HFF-Myc (cell line): ENCODE measurements at regions not wholly inside any gene's neighbourhood (a gene's known extent, or its start where the extent isn't known, plus 50 kb on each side); places are given as distances from the start of the nearest gene placed in this dataset.

ENCODE experiments used
- DNase-seq: peaks from one replicate; pipeline ENCODE4 v3.0.0-alpha.2; 2011; ENCODE audit warnings: low read depth; ENCODE audit errors: extremely low read depth
- H3K4me3 ChIP-seq: replicated peaks from 2 replicates; pipeline ENCODE4 v1.5.1; 2011; ENCODE audit warnings: low read depth, mild to moderate bottlenecking, control low read depth, low read length
- TF ChIP-seq, protein P1 (sequence below): IDR thresholded peaks from 2 replicates; pipeline ENCODE4 v1.5.1; 2012; ENCODE audit warnings: mild to moderate bottlenecking, low read depth, low read length, control low read depth; ENCODE audit errors: missing control alignments

DNA sequence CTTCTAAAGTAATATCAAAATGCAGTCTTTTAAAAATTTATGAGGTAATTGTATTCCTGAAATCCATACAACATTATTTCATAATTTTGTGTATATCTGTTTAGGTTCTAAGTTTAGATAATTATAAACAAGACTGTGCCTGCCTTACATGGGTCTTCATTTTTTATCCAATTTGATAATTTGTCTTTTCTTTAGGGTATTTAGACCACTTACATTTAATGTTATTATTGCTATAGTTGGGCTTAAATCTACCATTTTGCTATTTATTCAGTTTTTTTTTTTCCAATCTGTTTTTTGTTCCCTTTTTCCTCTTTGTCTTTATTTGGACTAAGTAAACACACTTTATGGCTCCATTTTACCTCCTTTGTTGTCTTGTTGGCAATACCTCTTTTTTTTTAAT, 312.5 kb upstream of the MEX3C start:
- no peak overlapping the region for H3K4me3 ChIP-seq
- TF ChIP-seq, protein P1, sequence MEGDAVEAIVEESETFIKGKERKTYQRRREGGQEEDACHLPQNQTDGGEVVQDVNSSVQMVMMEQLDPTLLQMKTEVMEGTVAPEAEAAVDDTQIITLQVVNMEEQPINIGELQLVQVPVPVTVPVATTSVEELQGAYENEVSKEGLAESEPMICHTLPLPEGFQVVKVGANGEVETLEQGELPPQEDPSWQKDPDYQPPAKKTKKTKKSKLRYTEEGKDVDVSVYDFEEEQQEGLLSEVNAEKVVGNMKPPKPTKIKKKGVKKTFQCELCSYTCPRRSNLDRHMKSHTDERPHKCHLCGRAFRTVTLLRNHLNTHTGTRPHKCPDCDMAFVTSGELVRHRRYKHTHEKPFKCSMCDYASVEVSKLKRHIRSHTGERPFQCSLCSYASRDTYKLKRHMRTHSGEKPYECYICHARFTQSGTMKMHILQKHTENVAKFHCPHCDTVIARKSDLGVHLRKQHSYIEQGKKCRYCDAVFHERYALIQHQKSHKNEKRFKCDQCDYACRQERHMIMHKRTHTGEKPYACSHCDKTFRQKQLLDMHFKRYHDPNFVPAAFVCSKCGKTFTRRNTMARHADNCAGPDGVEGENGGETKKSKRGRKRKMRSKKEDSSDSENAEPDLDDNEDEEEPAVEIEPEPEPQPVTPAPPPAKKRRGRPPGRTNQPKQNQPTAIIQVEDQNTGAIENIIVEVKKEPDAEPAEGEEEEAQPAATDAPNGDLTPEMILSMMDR: no peak
- no peak for DNase-seq

DNA sequence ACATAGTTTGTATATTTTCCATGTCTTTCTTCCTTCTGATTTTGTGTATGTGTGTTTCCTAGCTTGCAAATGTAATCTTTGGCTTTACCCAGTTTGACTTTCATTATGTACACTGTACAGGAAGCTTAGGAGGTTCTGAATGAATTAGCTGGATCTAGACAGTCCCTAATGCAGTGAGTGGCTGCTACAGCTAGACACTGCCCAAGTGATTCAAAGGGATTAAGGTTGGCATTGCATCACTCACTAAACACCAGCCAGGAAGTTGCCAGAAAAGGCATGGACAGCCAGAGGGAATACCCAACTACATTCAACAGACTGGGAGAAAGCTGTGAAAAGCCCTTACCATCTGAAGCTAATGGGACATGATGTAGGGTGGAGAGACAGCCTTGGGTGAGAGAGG, 316.0 kb upstream of the MEX3C start:
- no peak for DNase-seq
- H3K4me3 ChIP-seq: no peak overlapping the region
- TF ChIP-seq, protein P1: no peak

DNA sequence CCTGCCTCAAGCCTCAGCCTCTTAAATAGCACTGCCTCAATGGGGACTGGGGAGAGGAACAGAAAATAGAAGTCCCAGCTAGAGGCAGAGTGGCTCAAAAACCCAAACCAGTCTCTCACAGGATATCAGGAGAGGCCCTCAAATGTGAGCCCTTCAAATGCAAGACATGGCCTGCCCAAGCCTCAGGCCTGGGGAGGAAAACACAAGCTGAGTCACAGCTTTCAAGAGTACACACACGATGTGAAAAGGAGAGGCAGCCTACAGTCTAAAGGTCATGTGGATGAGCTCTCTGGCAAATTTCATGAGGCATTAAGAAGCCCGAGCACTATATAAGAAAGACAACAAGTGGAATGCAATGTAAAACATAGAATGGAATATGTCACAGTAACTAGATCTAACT, 316.6 kb upstream of the MEX3C start:
- TF ChIP-seq, protein P1: no peak
- no peak overlapping the region for H3K4me3 ChIP-seq
- DNase-seq: no peak

DNA sequence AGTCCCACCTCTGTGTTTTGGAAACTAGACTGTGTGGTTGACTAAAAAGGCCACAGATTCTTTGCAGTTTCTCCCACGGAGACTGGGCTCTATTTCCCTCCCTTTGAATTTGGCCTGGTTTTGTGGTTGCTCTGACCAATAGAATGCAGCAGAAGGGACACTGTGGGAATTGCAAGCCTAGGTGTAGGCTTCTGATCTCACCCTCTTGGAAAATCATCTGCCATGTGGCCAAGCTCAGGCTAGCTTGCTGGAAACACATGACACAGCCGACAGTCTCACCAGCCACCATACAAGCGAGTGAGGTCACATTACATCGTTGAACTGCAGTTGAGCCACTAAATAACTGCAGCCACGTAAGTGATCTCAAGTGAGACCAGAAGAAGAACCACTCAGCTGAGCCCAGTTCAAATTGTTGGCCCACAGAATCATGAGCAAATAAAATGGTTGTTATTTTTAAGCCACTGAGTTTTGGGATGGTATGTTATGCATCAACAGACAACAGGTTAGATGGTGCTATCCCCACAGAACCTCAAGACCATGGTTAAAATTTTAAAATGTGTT, 319.1 kb upstream of the MEX3C start:
- DNase-seq: no peak
- TF ChIP-seq, protein P1: no peak
- H3K4me3 ChIP-seq: no peak overlapping the region

DNA sequence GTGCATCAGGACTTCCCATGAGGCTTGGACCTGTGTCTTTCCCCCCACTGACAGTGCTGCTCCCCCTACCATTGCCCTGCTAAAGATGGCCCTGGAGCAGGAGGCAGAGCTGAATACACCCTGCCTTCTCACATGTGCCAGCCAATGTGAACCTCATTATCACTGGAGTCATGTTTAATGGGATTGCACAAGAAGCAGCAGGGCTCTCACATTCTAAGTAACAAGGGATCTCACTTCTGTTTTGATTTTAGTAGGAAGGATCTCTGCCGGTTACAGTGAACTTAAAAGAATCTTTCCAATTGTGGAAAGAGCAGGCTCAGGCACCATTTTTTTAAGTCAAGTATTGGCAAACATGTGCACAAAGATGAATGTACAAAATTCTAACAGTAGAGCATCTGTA, 322.1 kb upstream of the MEX3C start:
- DNase-seq: no peak
- TF ChIP-seq, protein P1: no peak

DNA sequence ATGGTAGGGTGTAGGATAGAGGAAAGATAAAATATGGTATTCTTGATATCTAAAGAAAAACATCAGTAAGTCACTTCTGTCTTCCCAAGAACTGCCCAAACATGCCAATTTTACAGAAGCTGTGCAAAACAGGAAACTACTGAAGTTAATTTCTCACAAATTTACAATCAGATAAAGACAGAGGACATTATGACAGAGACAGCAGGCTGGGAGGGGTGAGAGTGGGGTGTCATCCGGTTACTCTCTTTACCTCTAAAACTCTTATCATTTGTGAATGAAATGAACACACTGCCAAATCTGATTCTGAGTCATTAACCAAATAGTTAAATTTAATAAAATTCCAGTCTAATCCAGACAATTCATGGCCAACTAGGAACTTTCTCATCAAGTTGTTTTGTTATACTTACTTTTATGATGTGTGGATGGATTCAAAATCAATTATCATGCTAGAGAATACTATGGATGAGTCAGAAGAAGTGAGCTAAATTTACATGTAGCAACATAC, 323.2 kb upstream of the MEX3C start:
- no peak overlapping the region for H3K4me3 ChIP-seq
- DNase-seq: no peak
- TF ChIP-seq, protein P1: no peak

More for the DNA sequence above, 322.1 kb upstream of the MEX3C start:
- H3K4me3 ChIP-seq: no peak overlapping the region

DNA sequence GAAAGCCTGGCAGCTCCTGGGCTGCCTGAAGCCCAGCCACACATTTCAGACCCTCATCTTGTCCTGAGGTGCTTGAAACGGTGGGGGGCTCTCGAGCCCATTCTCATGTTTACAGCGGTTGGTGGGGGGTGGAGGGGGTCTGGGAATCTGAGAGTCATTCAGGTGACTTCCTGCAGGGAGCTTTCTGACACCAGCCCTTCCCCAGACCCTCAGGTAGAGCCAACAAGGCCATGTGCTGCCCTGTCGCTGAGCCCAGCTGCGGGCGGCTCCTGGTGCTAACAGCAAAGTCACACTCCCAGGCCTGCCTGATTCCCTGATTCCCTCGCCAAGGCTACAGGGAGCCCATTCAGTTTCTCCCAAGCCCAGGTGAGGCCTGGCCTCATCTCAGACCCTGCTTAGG, 324.9 kb upstream of the MEX3C start:
- no peak for DNase-seq
- H3K4me3 ChIP-seq: no peak overlapping the region
- TF ChIP-seq, protein P1: no peak
